Activated T-cell treated with anti-CD3 and anti-CD28 coated beads, Interleukin-2, amount 50 U/mL, for 48 hours (primary cell): ENCODE measurements at regions not wholly inside any gene's neighbourhood (a gene's known extent, or its start where the extent isn't known, plus 50 kb on each side); places are given as distances from the start of the nearest gene placed in this dataset.
"Not testable (repeated sequence)": the region's sequence is repeated elsewhere in the genome, so short reads cannot be mapped to it uniquely, and the experiment has no call there.

Experiments
- DNase-seq, 2 experiments: peaks; one replicate each; pipeline ENCODE4 v3.0.0-alpha.2; 2020

DNA sequence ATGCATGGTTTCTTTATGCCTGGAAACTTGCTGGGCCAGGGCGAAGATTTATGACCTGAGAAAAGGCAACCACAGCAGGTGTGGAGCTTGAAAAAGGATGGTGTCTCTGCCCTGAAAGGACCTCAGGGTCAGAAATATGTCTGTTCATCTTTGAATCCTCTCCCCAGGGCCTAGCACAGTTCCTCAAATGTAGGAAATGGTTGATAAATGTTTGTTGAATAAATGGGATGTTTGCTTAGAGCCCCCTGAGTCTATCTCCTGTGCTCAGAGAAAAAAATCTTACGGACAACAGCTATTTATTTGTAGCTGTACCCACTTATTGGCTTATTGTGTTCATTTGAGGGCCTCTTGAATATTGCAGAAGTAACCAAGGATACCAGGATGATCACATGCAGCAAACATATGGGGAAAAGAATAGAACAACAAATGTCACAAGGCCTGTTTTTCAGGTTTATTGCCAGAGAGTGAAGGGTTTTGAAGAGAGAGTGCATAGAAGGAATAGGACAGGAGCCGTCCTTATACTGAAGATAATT is 114.5 kb downstream of the KLF5 start:
- DNase-seq, result no peak

DNA sequence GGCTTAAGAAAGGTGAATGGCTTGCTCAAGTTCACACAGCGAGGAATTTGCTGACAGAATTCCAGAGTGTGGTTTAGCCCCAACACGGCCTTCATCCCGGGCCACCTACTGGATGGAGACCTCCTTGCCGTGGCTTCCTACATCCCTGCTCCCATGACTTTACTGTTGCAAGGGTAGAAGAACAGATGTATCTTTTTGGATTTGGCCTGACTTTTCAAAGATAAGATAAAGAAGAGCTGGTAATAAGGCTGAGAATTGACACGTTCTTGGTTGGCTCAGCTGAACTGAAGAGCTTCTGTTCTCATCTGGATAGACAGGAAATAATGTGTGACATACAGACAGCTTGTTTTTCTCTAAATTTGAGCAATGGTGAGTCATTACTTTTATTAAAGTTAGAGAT is 113.1 kb downstream of the KLF5 start:
- DNase-seq, result no peak

DNA sequence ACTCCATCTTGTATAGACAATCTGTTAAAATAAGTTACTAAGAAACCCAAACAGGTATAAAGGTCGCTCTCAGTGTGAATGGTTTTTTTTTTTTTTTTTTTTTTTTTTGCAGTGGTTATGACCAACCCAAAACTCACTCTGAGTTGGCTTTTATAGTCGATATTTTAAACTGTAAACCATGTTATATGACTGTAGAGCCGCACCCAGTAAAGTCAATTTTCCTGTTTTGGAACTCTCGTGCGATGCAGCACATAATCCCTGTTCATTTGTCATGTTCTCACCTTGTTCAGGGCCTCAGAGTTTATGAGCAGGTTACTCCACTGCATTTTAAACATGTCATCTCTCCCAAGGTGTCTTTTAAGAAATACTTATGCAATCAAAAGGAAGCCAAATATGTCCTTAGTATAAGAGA is 112.5 kb downstream of the KLF5 start:
- no peak for DNase-seq

DNA sequence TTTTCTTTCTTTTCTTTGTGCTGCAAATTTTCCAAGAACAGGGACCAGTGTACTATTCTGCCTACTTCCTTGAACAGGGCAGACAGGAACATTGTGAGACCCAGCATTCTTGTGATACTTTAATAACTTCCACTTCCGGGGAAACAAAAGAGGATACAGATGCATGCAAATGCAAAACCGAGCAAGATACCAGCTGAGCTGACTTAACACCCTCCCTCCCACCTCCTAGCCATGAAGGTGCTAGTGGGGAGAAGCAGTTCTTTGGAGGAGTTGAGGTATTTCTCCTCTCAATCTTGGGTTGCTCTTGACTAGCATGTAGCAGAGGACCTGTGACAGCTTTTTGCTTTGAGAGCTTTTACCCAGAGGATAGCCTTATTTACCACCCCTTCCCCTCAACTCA is 111.2 kb downstream of the KLF5 start:
- no peak for DNase-seq

DNA sequence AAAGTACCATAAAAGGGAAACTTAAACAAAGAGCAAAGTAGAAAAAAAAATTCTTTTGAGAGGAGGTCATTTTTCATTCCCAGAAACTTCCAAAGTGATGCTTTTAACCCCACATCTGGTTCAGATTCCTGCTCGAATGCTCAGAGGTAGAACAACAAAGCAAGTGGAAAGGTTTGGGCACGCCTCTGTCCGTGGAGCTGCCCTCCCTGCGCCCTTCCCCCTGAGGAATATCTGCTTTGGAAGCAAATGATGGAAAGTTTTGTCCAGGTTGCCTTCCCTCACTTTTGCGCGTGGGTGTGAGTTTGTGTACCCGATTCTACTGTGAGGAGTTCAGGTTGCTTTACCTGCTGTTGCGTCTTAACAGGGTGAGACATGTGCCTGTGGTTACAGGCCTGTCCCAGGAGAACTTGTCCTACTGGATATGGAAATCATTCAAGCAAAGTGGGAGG is 110.2 kb downstream of the KLF5 start:
- DNase-seq, result no peak

DNA sequence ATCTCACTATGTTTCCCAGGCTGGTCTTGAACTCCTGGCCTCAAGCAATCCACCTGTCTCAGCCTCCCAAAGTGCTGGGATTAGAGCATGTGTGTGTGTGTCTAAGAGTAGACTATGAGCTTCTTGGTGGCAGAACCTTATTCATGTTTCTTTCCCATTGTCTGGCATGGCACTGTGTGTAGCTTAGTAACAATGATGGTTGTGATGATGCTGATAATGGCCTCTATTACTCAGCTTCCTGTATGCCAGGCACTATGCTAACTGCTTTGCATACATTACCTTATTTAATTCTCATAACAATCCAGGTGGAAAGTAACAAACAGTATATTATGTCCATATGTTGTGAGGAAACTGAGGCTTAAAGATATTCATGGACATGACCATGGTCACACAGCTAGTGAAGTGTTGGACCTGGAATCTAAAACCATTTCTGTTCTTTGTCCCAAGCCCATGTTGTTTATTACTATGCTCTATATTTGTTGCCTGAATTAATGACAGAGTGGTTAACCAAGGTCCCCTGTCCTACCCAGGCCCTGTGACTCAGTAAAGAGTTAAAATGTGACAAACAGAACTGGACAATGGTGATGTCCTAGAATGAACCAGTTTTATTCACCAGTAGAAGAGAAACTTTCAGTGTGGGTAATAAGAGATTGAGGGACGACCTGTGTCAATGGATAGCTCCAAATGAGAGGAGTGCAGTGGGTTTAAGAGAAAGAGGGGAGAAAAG is 109.6 kb downstream of the KLF5 start:
- DNase-seq, result no peak

DNA sequence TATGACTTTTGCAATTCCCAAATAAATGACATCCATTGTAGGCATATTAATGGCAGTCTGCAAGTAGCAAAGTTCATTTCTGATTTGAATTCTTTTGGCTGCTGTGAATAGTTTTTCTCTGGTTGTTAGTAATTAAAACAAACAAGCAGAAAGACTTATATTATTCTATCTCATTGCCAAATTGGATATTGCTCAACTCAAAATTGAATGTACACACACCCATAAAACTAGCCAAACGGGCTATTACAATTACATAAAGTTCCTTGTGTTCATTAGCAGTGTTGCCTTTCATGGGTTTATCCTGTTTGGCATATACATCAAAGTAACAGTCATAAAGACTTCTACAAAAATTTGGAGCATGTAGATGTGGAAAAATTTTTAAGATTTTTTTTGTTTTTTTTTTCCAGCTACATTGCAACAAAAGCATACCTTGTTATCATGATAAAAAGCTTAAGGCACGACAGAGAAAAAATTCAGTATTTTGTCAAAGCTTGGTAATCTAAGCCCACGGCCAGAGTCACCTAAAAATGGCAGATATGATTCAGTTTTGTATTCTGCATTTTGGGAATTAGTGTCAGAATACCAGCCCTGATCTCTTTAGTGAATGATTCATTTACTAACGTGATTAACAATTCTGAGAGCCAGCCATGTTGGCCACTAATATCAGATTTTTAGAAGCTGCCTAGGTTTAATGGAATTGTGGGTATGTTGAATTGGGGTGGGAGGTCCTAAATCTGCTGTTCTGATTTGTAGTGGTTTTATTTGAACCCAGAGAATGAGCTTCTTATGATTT is 108.4 kb downstream of the KLF5 start:
- DNase-seq, result no peak

DNA sequence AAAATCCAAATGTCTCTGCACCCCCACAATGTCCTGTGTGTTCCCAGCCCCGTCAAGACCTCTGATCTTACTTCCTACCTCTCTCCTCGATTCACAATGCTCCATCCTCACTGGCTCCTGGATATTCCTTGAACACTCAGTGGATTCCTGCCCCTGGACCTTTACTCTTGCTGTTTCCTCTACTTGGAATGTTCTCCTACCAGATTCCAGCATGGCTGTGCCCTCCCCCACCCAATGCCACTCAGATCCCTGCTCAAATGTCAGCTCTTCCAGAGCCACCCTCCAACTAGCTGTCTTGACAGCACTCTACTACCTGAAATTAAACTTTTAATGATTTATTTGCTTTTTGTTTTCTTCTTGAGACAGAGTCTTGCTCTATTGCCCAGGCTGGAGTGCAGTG is 107.4 kb downstream of the KLF5 start:
- DNase-seq, result no peak

DNA sequence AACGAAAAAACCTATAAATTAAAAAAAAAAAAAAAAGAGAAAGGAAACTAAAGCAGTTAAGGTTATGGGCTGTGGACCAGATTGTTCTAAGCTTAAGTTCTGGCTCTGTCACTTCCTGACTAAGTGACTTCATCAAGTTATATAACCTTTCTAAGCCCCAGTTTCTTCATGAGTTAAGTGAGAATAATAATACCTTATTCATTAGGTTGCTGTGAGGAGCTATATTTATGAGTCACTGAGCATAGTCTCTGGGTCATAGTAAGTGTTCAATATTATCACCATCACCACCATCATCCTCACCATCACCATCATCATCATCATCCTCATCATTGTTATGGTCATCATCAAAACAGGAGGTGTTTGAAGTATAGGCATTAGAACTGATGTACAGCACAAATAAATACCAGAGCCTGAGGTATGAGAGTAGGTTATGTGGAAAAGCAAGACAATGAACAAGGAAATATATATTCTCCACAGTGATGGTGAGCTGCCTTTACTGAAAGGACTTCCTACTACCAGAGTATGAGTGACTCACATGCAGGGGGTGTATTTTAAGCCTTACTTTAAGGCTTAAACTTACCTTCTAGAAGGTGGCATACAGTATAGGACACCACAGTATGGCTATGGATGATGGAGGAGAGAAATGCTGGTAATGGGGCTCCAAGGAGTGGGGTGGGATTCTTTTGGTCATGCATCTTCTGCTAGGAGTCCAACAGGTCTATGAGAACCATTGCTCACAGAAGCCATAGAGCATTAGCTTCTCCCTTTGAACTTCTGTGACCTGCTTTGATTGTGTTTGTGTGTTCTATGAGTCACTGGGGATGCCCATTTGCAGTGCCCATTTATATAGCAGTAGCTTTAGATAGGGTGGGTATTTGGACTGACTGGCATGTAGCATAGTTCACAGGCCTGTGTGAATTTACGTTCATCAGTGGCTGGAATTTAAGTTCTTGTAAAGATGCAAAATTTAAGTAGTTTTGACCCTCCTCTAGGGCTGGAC is 104.4 kb downstream of the KLF5 start:
- DNase-seq, result no peak

DNA sequence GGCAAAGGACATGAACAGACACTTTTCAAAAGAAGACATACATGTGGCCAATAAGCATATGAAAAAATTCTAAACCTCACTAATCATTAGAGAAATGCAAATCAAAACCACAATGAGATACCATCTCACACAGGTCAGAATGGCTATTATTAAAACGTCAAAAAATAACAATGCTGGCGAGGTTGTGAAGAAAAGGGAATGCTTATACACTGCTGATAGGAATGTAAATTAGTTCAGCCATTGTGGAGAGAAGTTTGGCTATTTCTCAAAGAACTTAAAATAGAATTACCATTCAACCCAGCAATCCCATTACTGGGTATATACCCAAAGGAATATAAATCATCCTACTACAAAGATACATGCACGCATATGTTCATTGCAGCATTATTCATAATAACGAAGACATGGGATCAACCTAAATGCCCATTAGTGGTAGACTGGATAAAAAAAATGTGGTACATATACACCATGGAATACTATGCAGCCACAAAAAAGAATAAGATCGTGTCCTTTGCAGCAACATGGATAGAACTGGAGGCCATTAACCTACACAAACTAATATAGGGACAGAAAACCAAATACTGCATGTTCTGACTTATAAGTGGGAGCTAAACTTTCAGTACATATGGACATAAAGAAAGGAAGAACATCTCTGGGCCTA is 101.7 kb downstream of the KLF5 start:
- DNase-seq, result not testable (repeated sequence)

DNA sequence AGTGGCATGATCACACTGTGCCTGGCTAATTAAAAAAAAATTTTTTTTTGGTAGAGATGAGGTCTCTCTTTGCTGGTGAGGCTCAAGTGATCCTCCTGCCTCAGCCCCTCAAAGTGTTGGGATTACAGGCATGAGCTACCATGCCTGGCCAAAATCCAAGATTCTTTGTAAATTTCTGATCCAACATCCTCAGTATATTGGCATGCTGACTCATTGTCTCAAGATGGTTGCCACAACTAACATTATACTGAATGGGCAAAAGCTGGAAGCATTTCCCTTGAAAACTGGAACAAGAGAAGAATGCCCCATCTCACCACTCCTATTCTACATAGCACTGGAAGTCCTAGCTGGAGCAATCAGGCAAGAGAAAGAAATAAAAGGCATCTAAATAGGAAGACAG is 100.0 kb downstream of the KLF5 start:
- no peak for DNase-seq

DNA sequence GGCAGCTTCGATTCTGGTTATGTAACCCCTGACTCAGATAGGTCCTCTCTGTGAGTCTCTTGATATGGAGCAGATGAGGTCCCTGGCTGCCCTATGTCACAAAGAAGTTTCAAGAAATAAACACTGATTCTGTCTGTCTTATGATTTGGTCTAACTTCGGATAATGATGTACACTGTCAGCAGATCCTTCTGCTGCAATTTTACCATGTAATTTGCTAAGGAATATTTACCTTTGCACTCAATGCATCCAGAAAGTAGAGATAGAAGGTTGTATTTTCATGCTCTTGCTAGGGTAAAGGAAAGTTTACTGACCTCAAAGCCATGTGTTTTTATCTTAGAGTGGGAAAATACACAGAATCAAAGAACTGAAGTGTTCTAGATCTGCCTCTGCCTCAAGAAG is 98.2 kb downstream of the KLF5 start:
- no peak for DNase-seq

DNA sequence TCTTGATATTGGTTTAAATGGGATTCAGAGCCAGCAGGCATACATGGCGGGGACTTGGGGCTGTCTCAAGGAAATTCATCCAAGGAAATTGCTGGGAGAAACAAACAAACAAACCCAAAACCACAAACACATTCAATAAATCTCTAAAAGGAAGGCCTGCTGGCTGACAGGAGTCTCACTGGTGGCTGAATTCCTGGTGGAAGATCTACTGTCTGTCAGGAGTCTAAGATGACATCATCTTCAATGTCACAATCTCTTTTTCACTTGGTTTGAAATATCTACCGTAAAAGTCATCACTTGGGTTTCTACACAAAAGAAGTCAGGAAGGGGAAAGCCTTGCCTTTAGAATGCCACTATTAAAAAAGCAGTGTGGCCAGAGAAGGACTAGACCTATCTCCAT is 87.9 kb downstream of the KLF5 start:
- DNase-seq, result no peak

DNA sequence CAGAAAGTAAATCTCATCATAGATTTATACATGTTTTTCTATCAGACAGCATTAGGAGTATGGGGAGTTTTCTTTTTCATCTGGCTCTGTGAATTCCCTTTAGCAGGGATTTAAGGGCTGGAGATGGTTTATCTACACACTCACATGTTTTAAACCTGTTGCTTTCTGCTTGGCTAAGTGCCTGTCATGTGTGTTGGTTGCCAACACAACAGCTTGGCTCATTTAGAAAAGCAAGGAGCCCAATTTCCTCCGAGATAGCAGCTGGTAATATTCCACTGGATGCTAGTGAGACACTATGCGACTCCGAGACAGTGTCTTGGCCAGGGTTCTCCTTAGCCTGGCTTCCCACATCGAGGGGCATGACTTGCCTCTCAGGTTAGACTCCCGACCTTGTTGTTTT is 83.3 kb downstream of the KLF5 start:
- DNase-seq, result no peak

DNA sequence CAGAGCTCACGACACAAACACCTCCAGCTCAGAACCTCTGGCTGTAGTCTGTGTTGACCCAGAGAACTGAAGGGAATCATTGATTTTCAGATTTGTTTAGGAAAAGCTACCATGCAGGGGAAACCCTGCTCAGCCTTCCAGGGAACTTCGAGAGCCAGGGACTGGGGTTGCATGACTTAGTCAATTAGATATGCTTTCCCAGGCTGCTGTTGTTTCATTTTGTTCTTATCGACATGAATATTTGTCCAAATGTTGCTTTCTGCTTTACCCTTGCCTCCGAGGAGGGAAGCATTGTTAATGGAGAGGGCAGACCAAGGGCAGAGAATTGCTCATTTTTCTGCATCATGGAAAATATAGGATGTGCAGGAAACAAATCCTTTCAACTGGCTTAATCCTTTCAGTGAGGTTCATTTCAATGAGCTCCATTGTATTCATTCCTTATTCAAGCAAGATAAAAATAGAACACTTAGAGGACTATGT is 82.5 kb downstream of the KLF5 start:
- DNase-seq, result no peak

DNA sequence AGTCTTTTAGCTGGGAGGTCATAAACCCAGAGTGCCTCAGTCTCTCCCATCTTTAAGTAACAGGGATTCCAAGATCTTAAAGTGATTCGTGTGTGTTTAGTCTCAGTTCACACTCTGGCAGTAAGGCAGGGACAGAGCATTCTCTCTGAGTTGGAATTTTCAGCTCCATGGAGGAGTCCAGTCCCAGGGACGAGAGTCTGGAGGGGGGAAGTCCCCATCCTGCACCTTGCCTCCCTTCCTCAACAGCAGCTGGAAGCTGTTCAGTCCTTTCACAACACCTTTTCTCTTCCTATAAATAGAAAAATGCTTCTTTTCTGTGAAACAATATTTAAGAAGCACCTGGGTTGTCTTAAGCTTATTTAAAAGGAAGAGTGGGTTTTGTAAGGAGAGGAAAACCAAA is 82.0 kb downstream of the KLF5 start:
- DNase-seq, result no peak

DNA sequence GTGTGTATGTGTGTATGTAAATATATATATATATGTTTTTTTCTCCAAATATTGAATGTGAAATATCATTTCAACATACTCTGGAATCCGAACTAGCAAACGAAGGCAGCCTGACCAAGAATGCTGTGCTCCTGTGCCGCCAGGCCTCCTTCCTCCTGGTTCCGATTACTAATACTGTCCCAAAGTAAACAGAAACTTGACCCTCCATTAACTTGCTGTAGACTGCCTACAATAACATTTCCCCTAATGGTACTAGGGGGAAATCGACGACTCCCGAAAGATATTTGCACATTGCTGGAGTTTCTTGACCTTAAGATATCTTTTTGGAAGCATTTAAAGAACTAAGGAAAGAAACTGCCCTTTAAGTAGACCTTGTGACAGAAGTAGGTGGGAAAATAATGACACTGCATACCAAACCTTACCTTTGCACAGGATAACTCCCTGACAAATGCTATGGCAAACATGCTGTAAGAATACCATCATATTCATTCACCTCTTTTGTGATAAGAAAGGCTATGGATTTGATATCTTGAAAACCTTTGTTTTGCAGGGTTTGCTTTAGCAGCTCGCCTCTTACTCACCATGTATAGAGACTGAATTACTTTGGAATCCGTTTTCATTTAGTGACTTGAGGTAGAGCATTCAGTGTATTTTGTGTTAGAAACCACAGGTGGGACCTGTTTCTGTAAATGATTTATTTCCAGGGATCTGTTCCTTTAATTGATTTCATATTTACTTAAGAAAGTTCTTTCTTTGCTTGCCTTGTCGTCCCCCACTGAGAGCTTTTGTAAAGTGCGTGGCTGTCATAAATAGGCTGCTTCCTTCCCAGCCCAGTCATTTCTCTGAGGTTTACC is 80.1 kb downstream of the KLF5 start:
- DNase-seq, result no peak

DNA sequence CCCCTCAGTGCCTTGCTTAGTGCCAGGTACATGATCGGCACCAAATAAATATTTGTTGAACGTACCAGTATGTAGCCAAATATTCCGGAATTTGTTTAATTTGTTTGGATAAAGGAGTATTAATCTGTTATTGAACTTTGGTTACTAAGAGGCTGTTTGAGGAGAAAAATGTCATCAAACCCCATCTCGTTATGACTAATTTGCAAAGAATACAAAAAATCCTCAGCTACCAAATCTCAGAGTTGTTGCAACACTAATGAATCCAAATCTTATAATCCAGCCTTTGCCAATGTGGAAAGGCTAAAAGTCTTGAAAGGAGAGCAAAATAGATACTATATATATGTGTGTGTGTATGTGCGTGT is 79.5 kb downstream of the KLF5 start:
- DNase-seq, result no peak

DNA sequence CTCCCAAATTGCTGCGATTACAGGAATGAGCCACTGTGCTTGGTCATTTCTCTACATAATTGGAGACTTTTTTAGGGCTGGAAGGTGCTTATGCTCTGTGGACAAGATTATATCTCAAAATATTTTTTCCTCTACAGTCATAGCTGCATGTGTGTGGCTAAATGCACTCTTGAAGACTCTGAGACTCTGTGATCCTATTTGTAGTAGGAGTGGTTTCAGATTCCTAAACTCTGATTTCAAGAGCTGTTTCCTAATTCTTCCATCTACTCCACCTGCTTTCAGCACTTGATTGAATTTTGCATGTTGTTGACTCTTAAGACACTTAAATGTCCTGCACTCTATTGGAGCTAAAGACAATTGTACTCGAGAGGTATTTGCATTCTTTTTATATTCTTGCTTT is 78.0 kb downstream of the KLF5 start:
- DNase-seq, result no peak

DNA sequence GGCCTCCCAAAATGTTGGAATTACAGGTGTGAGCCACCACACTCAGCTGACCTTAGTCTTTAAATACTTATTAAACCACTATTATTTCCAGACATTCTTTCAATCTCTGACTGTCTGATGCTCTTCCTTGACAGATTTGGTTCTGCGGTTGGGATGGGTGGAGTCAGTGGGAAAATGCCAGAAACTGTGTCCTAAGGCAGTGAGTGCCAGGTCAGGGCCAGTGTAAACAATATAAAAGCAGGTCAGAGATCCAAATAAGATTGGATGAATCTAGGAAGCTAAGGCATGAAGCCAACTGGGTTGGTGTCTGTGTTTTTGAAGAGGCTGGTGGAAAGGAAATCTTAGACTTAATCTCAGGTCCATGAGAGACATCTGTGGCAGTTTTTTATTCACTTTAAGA is 74.7 kb downstream of the KLF5 start:
- DNase-seq, result no peak

DNA sequence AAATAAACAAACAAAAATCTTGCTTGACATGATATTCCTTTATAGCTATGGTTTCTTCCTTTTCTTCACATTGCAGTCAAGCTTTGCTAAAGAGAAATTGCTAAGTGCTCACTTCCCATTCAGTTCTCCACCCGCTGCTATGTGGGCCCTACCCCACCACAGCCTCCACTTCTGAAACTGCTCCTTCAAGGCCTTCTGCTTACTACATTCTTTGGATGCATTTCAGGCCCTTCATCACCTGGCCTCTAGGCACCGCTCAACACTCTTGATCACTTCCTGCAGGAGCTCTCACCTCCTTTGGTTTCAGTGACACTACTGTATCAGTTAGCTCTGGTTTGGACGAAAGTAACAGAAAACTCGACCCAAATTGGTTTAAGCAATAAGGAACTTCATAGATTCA is 72.4 kb downstream of the KLF5 start:
- DNase-seq, result no peak
